IMR-90 (cell line): ENCODE measurements at regions not wholly inside any gene's neighbourhood (a gene's known extent, or its start where the extent isn't known, plus 50 kb on each side); places are given as distances from the start of the nearest gene placed in this dataset.
A peak's percentile ranks its signal among the peaks of the same experiment; 100 is the strongest.

Source experiments
- ATAC-seq: fragments of 200-7000 bp; cut with Tn5 transposase; 2 replicates; pipeline ENCODE4 v1.9.1; 2020; ENCODE audit warnings: low read depth, mild to moderate bottlenecking, moderate library complexity
- BruUV-seq: library from RNA; stranded (reverse); fragments of 400-500 nt; replicated peaks from 2 replicates; lab custom pipeline; 2021; lab: Mats Ljungman, UMichigan
- CTCF ChIA-PET: fragments of 300-600 bp; formaldehyde crosslinking; extraction: SDS; loops from one replicate; lab custom pipeline; 2021; ENCODE audit warnings: antibody characterized with exemption; lab: Yijun Ruan, JAX
- POLR2A ChIA-PET: fragments of 300-600 bp; sonication (Branson Sonifier 250); formaldehyde crosslinking; loops from one replicate; lab custom pipeline; 2022; ENCODE audit warnings: antibody characterized with exemption; ENCODE audit not compliant: unreplicated experiment; lab: Charles Lee
- DNase-seq: peaks from one replicate; pipeline ENCODE4 v3.0.0; 2013
- H2AFZ ChIP-seq: replicated peaks from 2 replicates; pipeline ENCODE3; 2013; ENCODE audit warnings: low read length, mild to moderate bottlenecking; ENCODE audit not compliant: poor library complexity
- H2AK5ac ChIP-seq: 2 replicates; pipeline ENCODE4 v1.6.1; 2013; ENCODE audit warnings: low read depth, low read length, inconsistent platforms
- H2AK9ac ChIP-seq: replicated peaks from 2 replicates; pipeline ENCODE3; 2013; ENCODE audit warnings: mild to moderate bottlenecking, low read depth, low read length, moderate library complexity; ENCODE audit not compliant: poor library complexity
- H2BK120ac ChIP-seq: 2 replicates; pipeline ENCODE4 v1.6.1; 2013; ENCODE audit warnings: low read depth, low read length, inconsistent platforms
- H2BK15ac ChIP-seq: 3 replicates; pipeline ENCODE4 v1.6.1; 2013; ENCODE audit warnings: low read depth, low read length, inconsistent platforms
- H2BK20ac ChIP-seq: 2 replicates; pipeline ENCODE4 v1.6.1; 2013; ENCODE audit warnings: low read depth, mild to moderate bottlenecking, inconsistent platforms, low read length, moderate library complexity
- H2BK5ac ChIP-seq: 2 replicates; pipeline ENCODE4 v1.6.1; 2013; ENCODE audit warnings: mild to moderate bottlenecking, low read depth, low read length, inconsistent platforms; ENCODE audit not compliant: poor library complexity, severe bottlenecking
- H3K14ac ChIP-seq: replicated peaks from 2 replicates; pipeline ENCODE4 v1.6.1; 2013; ENCODE audit warnings: low read depth, low read length, inconsistent platforms
- H3K18ac ChIP-seq: 2 replicates; pipeline ENCODE4 v1.6.1; 2013; ENCODE audit warnings: low read depth, low read length, control low read depth
- H3K23ac ChIP-seq: 2 replicates; pipeline ENCODE4 v1.6.1; 2013; ENCODE audit warnings: low read depth, low read length, inconsistent platforms
- H3K27ac ChIP-seq: 2 replicates; pipeline ENCODE4 v1.5.1; 2013; ENCODE audit warnings: mild to moderate bottlenecking, control low read depth, low read length; ENCODE audit not compliant: insufficient read depth
- H3K27me3 ChIP-seq: 2 replicates; pipeline ENCODE4 v1.6.1; 2013; ENCODE audit warnings: low read length; ENCODE audit not compliant: control insufficient read depth, insufficient read depth
- H3K36me3 ChIP-seq: 2 replicates; pipeline ENCODE4 v1.6.1; 2013; ENCODE audit warnings: low read length, mixed read lengths; ENCODE audit not compliant: control insufficient read depth, insufficient read depth
- H3K4ac ChIP-seq: 2 replicates; pipeline ENCODE4 v1.6.1; 2013; ENCODE audit warnings: low read depth, low read length, inconsistent platforms
- H3K4me1 ChIP-seq: 2 replicates; pipeline ENCODE4 v1.6.1; 2013; ENCODE audit warnings: low read length, mixed read lengths; ENCODE audit not compliant: control insufficient read depth, insufficient read depth
- H3K4me2 ChIP-seq: 2 replicates; pipeline ENCODE4 v1.6.1; 2013; ENCODE audit warnings: low read depth, mild to moderate bottlenecking, control low read depth, low read length, moderate library complexity
- H3K4me3 ChIP-seq: 2 replicates; pipeline ENCODE4 v1.5.1; 2013; ENCODE audit warnings: low read depth, mild to moderate bottlenecking, control low read depth, low read length, moderate library complexity; ENCODE audit not compliant: insufficient read depth
- H3K56ac ChIP-seq: 2 replicates; pipeline ENCODE4 v1.6.1; 2013; ENCODE audit warnings: low read length, inconsistent platforms; ENCODE audit not compliant: insufficient read depth; ENCODE audit errors: extremely low read depth
- H3K79me1 ChIP-seq, 2 experiments: 2 replicates each; pipeline ENCODE4 v1.6.1; 2013; ENCODE audit warnings: low read length in 2 of 2, inconsistent platforms in 1 of 2, low read depth in 1 of 2
- H3K9ac ChIP-seq: 2 replicates; pipeline ENCODE4 v1.6.1; 2013; ENCODE audit warnings: low read depth, low read length, control low read depth
- H3K9me1 ChIP-seq: 2 replicates; pipeline ENCODE4 v1.6.1; 2013; ENCODE audit warnings: low read length, inconsistent platforms; ENCODE audit not compliant: insufficient read depth
- H3K9me3 ChIP-seq: 2 replicates; pipeline ENCODE4 v1.6.1; 2013; ENCODE audit warnings: low read length; ENCODE audit not compliant: control insufficient read depth, insufficient read depth
- H4K20me1 ChIP-seq: 2 replicates; pipeline ENCODE4 v1.6.1; 2013; ENCODE audit warnings: low read length, inconsistent platforms; ENCODE audit not compliant: insufficient read depth
- H4K5ac ChIP-seq: 2 replicates; pipeline ENCODE4 v1.6.1; 2013; ENCODE audit warnings: mild to moderate bottlenecking, low read depth, low read length, control low read depth
- H4K8ac ChIP-seq, 2 experiments: 2 replicates each; pipeline ENCODE4 v1.6.1; 2013; ENCODE audit warnings: low read depth in 2 of 2, low read length in 2 of 2, control low read depth in 1 of 2, inconsistent platforms in 1 of 2
- H4K91ac ChIP-seq: 2 replicates; pipeline ENCODE4 v1.6.1; 2013; ENCODE audit warnings: low read depth, low read length, inconsistent platforms; ENCODE audit not compliant: insufficient read depth
- BHLHE40 ChIP-seq: fragments of 150-350 bp; IDR thresholded peaks from 2 replicates; pipeline ENCODE4 v1.6.1; 2016; ENCODE audit warnings: mild to moderate bottlenecking, low read depth, low read length
- CEBPB ChIP-seq: IDR thresholded peaks from 2 replicates; pipeline ENCODE4 v1.6.1; 2012; ENCODE audit warnings: low read depth, low read length, improper control_type of control experiment
- CHD1 ChIP-seq: IDR thresholded peaks from 2 replicates; pipeline ENCODE4 v1.6.1; 2012; ENCODE audit warnings: low read depth, low read length, improper control_type of control experiment
- CTCF ChIP-seq: conservative IDR thresholded peaks from 2 replicates; pipeline ENCODE4 v1.5.1; 2012; ENCODE audit warnings: mild to moderate bottlenecking, low read depth, low read length, improper control_type of control experiment
- ELK1 ChIP-seq: fragments of 150-350 bp; IDR thresholded peaks from 2 replicates; pipeline ENCODE4 v1.6.1; 2016; ENCODE audit warnings: low read depth, mild to moderate bottlenecking, low read length, moderate library complexity, borderline replicate concordance
- FOS ChIP-seq: fragments of 150-350 bp; IDR thresholded peaks from 2 replicates; pipeline ENCODE4 v1.6.1; 2016; ENCODE audit warnings: low read depth, low read length
- MAFK ChIP-seq: IDR thresholded peaks from 2 replicates; pipeline ENCODE4 v1.6.1; 2012; ENCODE audit warnings: low read depth, low read length, improper control_type of control experiment
- MXI1 ChIP-seq: IDR thresholded peaks from 2 replicates; pipeline ENCODE4 v1.6.1; 2012; ENCODE audit warnings: low read depth, mild to moderate bottlenecking, low read length, moderate library complexity, borderline replicate concordance
- NFE2L2 ChIP-seq: fragments of 150-350 bp; IDR thresholded peaks from 2 replicates; pipeline ENCODE4 v1.6.1; 2016; ENCODE audit warnings: low read depth, mild to moderate bottlenecking, low read length
- POLR2A ChIP-seq: IDR thresholded peaks from 2 replicates; pipeline ENCODE4 v1.6.1; 2012; ENCODE audit warnings: mild to moderate bottlenecking, low read depth, low read length
- RAD21 ChIP-seq: IDR thresholded peaks from 2 replicates; pipeline ENCODE4 v1.6.1; 2012; ENCODE audit warnings: low read length, improper control_type of control experiment
- RCOR1 ChIP-seq: IDR thresholded peaks from 2 replicates; pipeline ENCODE4 v1.6.1; 2012; ENCODE audit warnings: mild to moderate bottlenecking, low read length, improper control_type of control experiment; ENCODE audit not compliant: insufficient replicate concordance
- RFX5 ChIP-seq: IDR thresholded peaks from 2 replicates; pipeline ENCODE4 v1.8.0; 2012; ENCODE audit warnings: low read depth, mild to moderate bottlenecking, low read length, moderate library complexity
- WGBS, 2 experiments: methylation state at CpG; one replicate each; pipeline versions ENCODE4 v1.1.5 to v1.1.7; 2013; ENCODE audit warnings: missing lambda C conversion rate in 2 of 2; ENCODE audit not compliant: insufficient read length in 1 of 2; ENCODE audit errors: extremely low coverage in 2 of 2; 5-methylcytosine and 5-hydroxymethylcytosine counted together
- dilution Hi-C: fragments of 300-500 bp; cut with HindIII; formaldehyde crosslinking; loops from one replicate; pipeline ENCODE4 v1.14.3; 2018; ENCODE audit warnings: low sequenced_read_pairs; ENCODE audit not compliant: unreplicated experiment
- in situ Hi-C: fragments of 300-500 bp; cut with MboI; formaldehyde crosslinking; loops from 3 replicates; pipeline ENCODE4 v1.14.3; 2019; ENCODE audit warnings: low sequenced_read_pairs, inconsistent platforms, mixed read lengths
- intact Hi-C: fragments of 100-400 bp; cut with micrococcal nuclease; formaldehyde crosslinking; loops from 2 replicates; pipeline ENCODE4 v1.10.0; 2022
- TF ChIP-seq, protein P1 (sequence below): fragments of 150-350 bp; IDR thresholded peaks from 2 replicates; pipeline ENCODE4 v1.6.1; 2017; ENCODE audit warnings: mild to moderate bottlenecking, antibody characterized with exemption, low read length, low read depth

GRCh38 chr14:34926552-34926951 is 51.4 kb upstream of the BAZ1A start:
- in situ Hi-C loops (no loop called here), intact Hi-C loops (no loop called here), dilution Hi-C loops (no loop called here)
- Histone ChIP-seq H3K27ac (no peak overlapping the region), H2BK15ac (no peak overlapping the region), H2BK120ac (no peak overlapping the region), H3K9me3 (no peaks in the 10 kb centered on the region), H3K4ac (no peak overlapping the region; the same call in 1 of the 2 replicates), H3K9ac (no peak overlapping the region), H3K27me3 (no peaks in the 10 kb centered on the region), H3K79me1 (no peaks in the 10 kb centered on the region), H4K20me1 (no peaks in the 10 kb centered on the region), H2BK20ac (no peak overlapping the region), H4K5ac (no peak overlapping the region), H3K4me1 (no peaks in the 10 kb centered on the region), H3K23ac (no peak overlapping the region), H2AK9ac (no peak overlapping the region), H3K4me3 (no peak overlapping the region), H3K9me1 (no peaks in the 10 kb centered on the region; the same call in 1 of the 2 replicates), H3K56ac (no peak overlapping the region), H2AK5ac (no peak overlapping the region), H3K18ac (no peak overlapping the region), H3K14ac (no peak overlapping the region), H4K91ac (no peak overlapping the region), H3K36me3 (no peaks in the 10 kb centered on the region), H4K8ac (no peak overlapping the region; a peak in 1 of 4 replicates), H2BK5ac (no peak overlapping the region), H3K4me2 (no peak overlapping the region; the same call in 1 of the 2 replicates), H2AFZ (no peak overlapping the region)
- DNase-seq (peak; percentile 56), ATAC-seq (peak; percentile 59)
- TF ChIP-seq RAD21 (no peak), RFX5 (no peak), ELK1 (no peak), FOS (no peak), POLR2A (no peak), NFE2L2 (no peak), RCOR1 (no peak), MAFK (no peak), CHD1 (no peak), CTCF (no peak), BHLHE40 (no peak), CEBPB (no peak), MXI1 (no peak)
- TF ChIP-seq, protein P1, sequence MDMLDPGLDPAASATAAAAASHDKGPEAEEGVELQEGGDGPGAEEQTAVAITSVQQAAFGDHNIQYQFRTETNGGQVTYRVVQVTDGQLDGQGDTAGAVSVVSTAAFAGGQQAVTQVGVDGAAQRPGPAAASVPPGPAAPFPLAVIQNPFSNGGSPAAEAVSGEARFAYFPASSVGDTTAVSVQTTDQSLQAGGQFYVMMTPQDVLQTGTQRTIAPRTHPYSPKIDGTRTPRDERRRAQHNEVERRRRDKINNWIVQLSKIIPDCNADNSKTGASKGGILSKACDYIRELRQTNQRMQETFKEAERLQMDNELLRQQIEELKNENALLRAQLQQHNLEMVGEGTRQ: no peak
- no CpG with 5 or more reads among the region's 1 CpG for WGBS, 2 experiments
- BruUV-seq: no TSS peak
- ChIA-PET POLR2A (no interaction called here), CTCF (no interaction called here)
